IMR-90 (cell line): ENCODE measurements at regions not wholly inside any gene's neighbourhood (a gene's known extent, or its start where the extent isn't known, plus 50 kb on each side); places are given as distances from the start of the nearest gene placed in this dataset.

Experiments
- ATAC-seq: fragments of 200-7000 bp; cut with Tn5 transposase; 2 replicates; pipeline ENCODE4 v1.9.1; 2020; ENCODE audit warnings: low read depth, mild to moderate bottlenecking, moderate library complexity
- BruUV-seq: library from RNA; stranded (reverse); fragments of 400-500 nt; replicated peaks from 2 replicates; lab custom pipeline; 2021; lab: Mats Ljungman, UMichigan
- CTCF ChIA-PET: fragments of 300-600 bp; formaldehyde crosslinking; extraction: SDS; loops from one replicate; lab custom pipeline; 2021; ENCODE audit warnings: antibody characterized with exemption; lab: Yijun Ruan, JAX
- POLR2A ChIA-PET: fragments of 300-600 bp; sonication (Branson Sonifier 250); formaldehyde crosslinking; loops from one replicate; lab custom pipeline; 2022; ENCODE audit warnings: antibody characterized with exemption; ENCODE audit not compliant: unreplicated experiment; lab: Charles Lee
- DNase-seq: peaks from one replicate; pipeline ENCODE4 v3.0.0; 2013
- H2AFZ ChIP-seq: replicated peaks from 2 replicates; pipeline ENCODE3; 2013; ENCODE audit warnings: low read length, mild to moderate bottlenecking; ENCODE audit not compliant: poor library complexity
- H2AK5ac ChIP-seq: 2 replicates; pipeline ENCODE4 v1.6.1; 2013; ENCODE audit warnings: low read depth, low read length, inconsistent platforms
- H2AK9ac ChIP-seq: replicated peaks from 2 replicates; pipeline ENCODE3; 2013; ENCODE audit warnings: mild to moderate bottlenecking, low read depth, low read length, moderate library complexity; ENCODE audit not compliant: poor library complexity
- H2BK120ac ChIP-seq: 2 replicates; pipeline ENCODE4 v1.6.1; 2013; ENCODE audit warnings: low read depth, low read length, inconsistent platforms
- H2BK15ac ChIP-seq: 3 replicates; pipeline ENCODE4 v1.6.1; 2013; ENCODE audit warnings: low read depth, low read length, inconsistent platforms
- H2BK20ac ChIP-seq: 2 replicates; pipeline ENCODE4 v1.6.1; 2013; ENCODE audit warnings: low read depth, mild to moderate bottlenecking, inconsistent platforms, low read length, moderate library complexity
- H2BK5ac ChIP-seq: 2 replicates; pipeline ENCODE4 v1.6.1; 2013; ENCODE audit warnings: mild to moderate bottlenecking, low read depth, low read length, inconsistent platforms; ENCODE audit not compliant: poor library complexity, severe bottlenecking
- H3K14ac ChIP-seq: replicated peaks from 2 replicates; pipeline ENCODE4 v1.6.1; 2013; ENCODE audit warnings: low read depth, low read length, inconsistent platforms
- H3K18ac ChIP-seq: 2 replicates; pipeline ENCODE4 v1.6.1; 2013; ENCODE audit warnings: low read depth, low read length, control low read depth
- H3K23ac ChIP-seq: 2 replicates; pipeline ENCODE4 v1.6.1; 2013; ENCODE audit warnings: low read depth, low read length, inconsistent platforms
- H3K27ac ChIP-seq: 2 replicates; pipeline ENCODE4 v1.5.1; 2013; ENCODE audit warnings: mild to moderate bottlenecking, control low read depth, low read length; ENCODE audit not compliant: insufficient read depth
- H3K27me3 ChIP-seq: 2 replicates; pipeline ENCODE4 v1.6.1; 2013; ENCODE audit warnings: low read length; ENCODE audit not compliant: control insufficient read depth, insufficient read depth
- H3K36me3 ChIP-seq: 2 replicates; pipeline ENCODE4 v1.6.1; 2013; ENCODE audit warnings: low read length, mixed read lengths; ENCODE audit not compliant: control insufficient read depth, insufficient read depth
- H3K4ac ChIP-seq: 2 replicates; pipeline ENCODE4 v1.6.1; 2013; ENCODE audit warnings: low read depth, low read length, inconsistent platforms
- H3K4me1 ChIP-seq: 2 replicates; pipeline ENCODE4 v1.6.1; 2013; ENCODE audit warnings: low read length, mixed read lengths; ENCODE audit not compliant: control insufficient read depth, insufficient read depth
- H3K4me2 ChIP-seq: 2 replicates; pipeline ENCODE4 v1.6.1; 2013; ENCODE audit warnings: low read depth, mild to moderate bottlenecking, control low read depth, low read length, moderate library complexity
- H3K4me3 ChIP-seq: 2 replicates; pipeline ENCODE4 v1.5.1; 2013; ENCODE audit warnings: low read depth, mild to moderate bottlenecking, control low read depth, low read length, moderate library complexity; ENCODE audit not compliant: insufficient read depth
- H3K56ac ChIP-seq: 2 replicates; pipeline ENCODE4 v1.6.1; 2013; ENCODE audit warnings: low read length, inconsistent platforms; ENCODE audit not compliant: insufficient read depth; ENCODE audit errors: extremely low read depth
- H3K79me1 ChIP-seq, 2 experiments: 2 replicates each; pipeline ENCODE4 v1.6.1; 2013; ENCODE audit warnings: low read length in 2 of 2, inconsistent platforms in 1 of 2, low read depth in 1 of 2
- H3K9ac ChIP-seq: 2 replicates; pipeline ENCODE4 v1.6.1; 2013; ENCODE audit warnings: low read depth, low read length, control low read depth
- H3K9me1 ChIP-seq: 2 replicates; pipeline ENCODE4 v1.6.1; 2013; ENCODE audit warnings: low read length, inconsistent platforms; ENCODE audit not compliant: insufficient read depth
- H3K9me3 ChIP-seq: 2 replicates; pipeline ENCODE4 v1.6.1; 2013; ENCODE audit warnings: low read length; ENCODE audit not compliant: control insufficient read depth, insufficient read depth
- H4K20me1 ChIP-seq: 2 replicates; pipeline ENCODE4 v1.6.1; 2013; ENCODE audit warnings: low read length, inconsistent platforms; ENCODE audit not compliant: insufficient read depth
- H4K5ac ChIP-seq: 2 replicates; pipeline ENCODE4 v1.6.1; 2013; ENCODE audit warnings: mild to moderate bottlenecking, low read depth, low read length, control low read depth
- H4K8ac ChIP-seq, 2 experiments: 2 replicates each; pipeline ENCODE4 v1.6.1; 2013; ENCODE audit warnings: low read depth in 2 of 2, low read length in 2 of 2, control low read depth in 1 of 2, inconsistent platforms in 1 of 2
- H4K91ac ChIP-seq: 2 replicates; pipeline ENCODE4 v1.6.1; 2013; ENCODE audit warnings: low read depth, low read length, inconsistent platforms; ENCODE audit not compliant: insufficient read depth
- BHLHE40 ChIP-seq: fragments of 150-350 bp; IDR thresholded peaks from 2 replicates; pipeline ENCODE4 v1.6.1; 2016; ENCODE audit warnings: mild to moderate bottlenecking, low read depth, low read length
- CEBPB ChIP-seq: IDR thresholded peaks from 2 replicates; pipeline ENCODE4 v1.6.1; 2012; ENCODE audit warnings: low read depth, low read length, improper control_type of control experiment
- CHD1 ChIP-seq: IDR thresholded peaks from 2 replicates; pipeline ENCODE4 v1.6.1; 2012; ENCODE audit warnings: low read depth, low read length, improper control_type of control experiment
- ELK1 ChIP-seq: fragments of 150-350 bp; IDR thresholded peaks from 2 replicates; pipeline ENCODE4 v1.6.1; 2016; ENCODE audit warnings: low read depth, mild to moderate bottlenecking, low read length, moderate library complexity, borderline replicate concordance
- FOS ChIP-seq: fragments of 150-350 bp; IDR thresholded peaks from 2 replicates; pipeline ENCODE4 v1.6.1; 2016; ENCODE audit warnings: low read depth, low read length
- MAFK ChIP-seq: IDR thresholded peaks from 2 replicates; pipeline ENCODE4 v1.6.1; 2012; ENCODE audit warnings: low read depth, low read length, improper control_type of control experiment
- MAZ ChIP-seq: IDR thresholded peaks from 2 replicates; pipeline ENCODE4 v1.6.1; 2012; ENCODE audit warnings: low read depth, mild to moderate bottlenecking, low read length, improper control_type of control experiment, moderate library complexity, borderline replicate concordance
- MXI1 ChIP-seq: IDR thresholded peaks from 2 replicates; pipeline ENCODE4 v1.6.1; 2012; ENCODE audit warnings: low read depth, mild to moderate bottlenecking, low read length, moderate library complexity, borderline replicate concordance
- NFE2L2 ChIP-seq: fragments of 150-350 bp; IDR thresholded peaks from 2 replicates; pipeline ENCODE4 v1.6.1; 2016; ENCODE audit warnings: low read depth, mild to moderate bottlenecking, low read length
- POLR2A ChIP-seq: IDR thresholded peaks from 2 replicates; pipeline ENCODE4 v1.6.1; 2012; ENCODE audit warnings: mild to moderate bottlenecking, low read depth, low read length
- RCOR1 ChIP-seq: IDR thresholded peaks from 2 replicates; pipeline ENCODE4 v1.6.1; 2012; ENCODE audit warnings: mild to moderate bottlenecking, low read length, improper control_type of control experiment; ENCODE audit not compliant: insufficient replicate concordance
- SMC3 ChIP-seq: fragments of 150-350 bp; IDR thresholded peaks from 2 replicates; pipeline ENCODE4 v1.6.1; 2016; ENCODE audit warnings: low read depth, mild to moderate bottlenecking, antibody characterized with exemption, low read length, moderate library complexity
- USF2 ChIP-seq: fragments of 150-350 bp; IDR thresholded peaks from 2 replicates; pipeline ENCODE4 v1.6.1; 2017; ENCODE audit warnings: mild to moderate bottlenecking, antibody characterized with exemption, low read length, low read depth
- WGBS, 2 experiments: methylation state at CpG; one replicate each; pipeline versions ENCODE4 v1.1.5 to v1.1.7; 2013; ENCODE audit warnings: missing lambda C conversion rate in 2 of 2; ENCODE audit not compliant: insufficient read length in 1 of 2; ENCODE audit errors: extremely low coverage in 2 of 2; 5-methylcytosine and 5-hydroxymethylcytosine counted together
- dilution Hi-C: fragments of 300-500 bp; cut with HindIII; formaldehyde crosslinking; loops from one replicate; pipeline ENCODE4 v1.14.3; 2018; ENCODE audit warnings: low sequenced_read_pairs; ENCODE audit not compliant: unreplicated experiment
- in situ Hi-C: fragments of 300-500 bp; cut with MboI; formaldehyde crosslinking; loops from 3 replicates; pipeline ENCODE4 v1.14.3; 2019; ENCODE audit warnings: low sequenced_read_pairs, inconsistent platforms, mixed read lengths
- intact Hi-C: fragments of 100-400 bp; cut with micrococcal nuclease; formaldehyde crosslinking; loops from 2 replicates; pipeline ENCODE4 v1.10.0; 2022

- no peak overlapping the region for H3K14ac ChIP-seq
- CTCF ChIA-PET: no interaction called here
- no peaks in the 10 kb centered on the region for H3K27me3 ChIP-seq
- H3K79me1 ChIP-seq: no peaks in the 10 kb centered on the region
- H3K4ac ChIP-seq: no peak overlapping the region
- H3K9me1 ChIP-seq: no peaks in the 10 kb centered on the region
- TF ChIP-seq MAZ (no peak), CEBPB (no peak), NFE2L2 (no peak), BHLHE40 (no peak), POLR2A (no peak), SMC3 (no peak), ELK1 (no peak), FOS (no peak), MAFK (no peak), MXI1 (no peak), RCOR1 (no peak), CHD1 (no peak), USF2 (no peak)
- H2AK5ac ChIP-seq: no peak overlapping the region
- no peak overlapping the region for H3K9ac ChIP-seq
- ATAC-seq (no peak), DNase-seq (no peak)
- dilution Hi-C loops: no loop called here
- no peak overlapping the region for H2BK20ac ChIP-seq
- no peaks in the 10 kb centered on the region for H4K20me1 ChIP-seq
- no peak overlapping the region for H2BK15ac ChIP-seq
- H4K5ac ChIP-seq: no peak overlapping the region
- no peak overlapping the region for H2AK9ac ChIP-seq
- H3K27ac ChIP-seq: no peak overlapping the region
- H4K8ac ChIP-seq: no peak overlapping the region
- H2BK5ac ChIP-seq: no peak overlapping the region
- H3K9me3 ChIP-seq: no peaks in the 10 kb centered on the region
- POLR2A ChIA-PET: no interaction called here
- BruUV-seq: no TSS peak
- H3K4me1 ChIP-seq: no peaks in the 10 kb centered on the region; the same call in 1 of the 2 replicates
- H3K36me3 ChIP-seq: no peaks in the 10 kb centered on the region
- no peak overlapping the region for H3K4me2 ChIP-seq
- H3K4me3 ChIP-seq: no peak overlapping the region
- H4K91ac ChIP-seq: no peak overlapping the region
- in situ Hi-C loops: no loop called here
- no peak overlapping the region for H3K56ac ChIP-seq
- no peak overlapping the region for H2BK120ac ChIP-seq
- H2AFZ ChIP-seq: no peak overlapping the region
- intact Hi-C loops: no loop called here
- no peak overlapping the region for H3K18ac ChIP-seq
- WGBS, 2 experiments: 83% methylated on average over 3 of the region's 4 CpGs; no CpG with 5 or more reads in 1 of the 2 experiments
- no peak overlapping the region for H3K23ac ChIP-seq
Observed at GRCh38 chr14:53838374-53838773, 118.3 kb downstream of the BMP4 start.
